HG02938 (cell line): ENCODE measurements at regions not wholly inside any gene's neighbourhood (a gene's known extent, or its start where the extent isn't known, plus 50 kb on each side); places are given as distances from the start of the nearest gene placed in this dataset.
"Not testable (repeated sequence)": the region's sequence is repeated elsewhere in the genome, so short reads cannot be mapped to it uniquely, and the experiment has no call there.

Experiments used
- ATAC-seq: cut with Tn5 transposase; IDR thresholded peaks from one replicate; pipeline ENCODE4 v1.9.1; 2021; ENCODE audit warnings: mild to moderate bottlenecking, moderate library complexity; ENCODE audit not compliant: unreplicated experiment

DNA sequence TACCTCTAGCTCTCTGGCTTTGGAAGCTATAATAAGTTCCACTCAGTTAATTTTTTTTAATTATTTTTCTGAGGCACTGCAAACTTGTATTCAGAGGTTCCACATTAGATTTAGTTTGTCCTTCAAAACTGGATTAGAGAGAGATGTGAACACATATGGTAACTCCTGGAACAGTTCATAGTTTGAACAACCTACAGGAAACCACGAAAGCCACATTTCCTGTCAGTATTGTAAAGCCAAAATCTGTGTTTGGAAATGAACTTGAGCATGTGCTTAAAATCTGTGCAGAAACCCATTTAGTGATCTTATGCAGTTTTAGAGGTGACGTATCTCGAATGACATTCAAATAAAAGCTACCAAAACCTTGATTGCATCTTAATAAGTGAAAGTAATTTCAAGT lies 1952.0 kb downstream of the OLFM4 start:
- no peak for ATAC-seq

DNA sequence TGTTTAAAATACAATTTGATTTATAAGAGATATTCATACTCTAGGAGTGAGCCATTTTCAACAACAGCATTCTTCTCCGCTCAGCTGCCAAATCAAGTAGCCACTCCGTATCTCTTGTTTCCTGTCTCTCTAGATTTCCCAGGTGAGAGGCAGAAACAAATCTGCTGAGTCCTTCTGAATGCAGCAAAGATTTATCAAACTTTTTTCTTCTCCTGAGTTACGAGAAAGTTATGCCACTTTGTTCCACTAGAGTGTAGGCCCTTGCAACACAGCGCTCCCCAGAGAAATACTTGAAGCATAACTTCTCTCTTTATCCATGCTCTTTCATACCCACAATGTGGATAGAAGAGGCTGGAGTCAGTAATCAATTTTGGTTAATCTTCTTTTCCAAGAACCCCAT lies 1960.8 kb downstream of the OLFM4 start:
- no peak for ATAC-seq

DNA sequence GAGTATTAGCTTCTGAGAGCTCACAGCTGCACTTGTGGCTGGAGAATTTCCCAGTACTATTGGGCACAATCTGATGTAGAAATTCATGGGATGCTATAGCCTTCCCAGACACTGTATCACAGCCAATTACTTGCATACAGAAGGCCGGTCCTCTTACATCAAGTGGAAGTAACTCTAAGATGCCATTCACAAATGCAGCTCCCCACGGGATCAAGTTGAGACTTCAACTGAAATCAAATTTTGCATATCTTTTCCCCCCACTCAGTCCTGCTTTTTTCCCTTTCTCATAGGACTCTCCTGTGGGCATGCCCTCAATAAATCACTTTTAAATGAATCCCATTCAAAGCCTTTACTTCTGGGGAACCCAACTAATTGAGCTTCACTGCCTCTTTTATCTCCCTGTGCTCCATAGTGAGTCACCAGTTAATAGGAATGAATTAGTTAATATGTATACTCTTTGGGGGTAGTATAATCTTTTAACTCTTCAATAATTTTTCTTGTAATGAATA lies 1970.8 kb downstream of the OLFM4 start:
- no peak for ATAC-seq

DNA sequence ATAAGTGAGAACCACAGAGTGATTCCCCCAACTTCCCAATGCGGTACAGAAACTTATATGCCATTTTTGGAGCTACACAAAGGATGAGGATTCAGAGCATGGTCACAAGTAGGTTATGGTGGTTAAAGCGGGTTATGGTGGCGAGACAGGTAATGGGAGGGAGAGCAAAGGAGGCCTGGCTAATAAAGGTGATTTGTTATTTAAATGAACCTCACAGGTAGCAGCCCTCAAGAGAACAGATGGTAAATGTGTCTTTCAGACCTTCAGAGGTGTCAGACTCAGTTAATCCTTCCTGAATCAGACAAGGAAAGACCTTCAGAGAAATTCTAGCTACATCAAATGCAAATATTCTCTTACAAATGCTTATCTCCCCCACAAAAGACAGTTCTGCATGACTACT lies 1971.4 kb downstream of the OLFM4 start:
- no peak for ATAC-seq

DNA sequence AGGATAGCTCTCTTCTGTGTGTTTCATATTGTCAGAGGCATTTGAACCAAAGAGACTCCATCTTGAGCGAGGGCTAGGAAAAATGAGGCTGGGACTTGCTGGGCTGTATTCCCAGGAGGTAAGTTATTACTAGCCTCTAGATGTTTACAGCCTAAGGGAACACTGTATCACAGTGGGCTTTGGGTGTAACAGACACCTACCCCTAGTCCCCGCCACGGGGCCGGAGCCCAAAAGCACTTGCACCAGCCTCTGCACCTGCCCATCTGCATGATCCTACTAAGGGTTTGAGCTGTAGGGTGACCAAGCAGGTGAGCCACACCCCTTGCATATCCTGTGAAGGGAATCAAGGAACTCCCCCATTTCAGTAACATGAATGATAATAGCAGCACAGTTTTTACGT lies 1972.2 kb downstream of the OLFM4 start:
- no peak for ATAC-seq

DNA sequence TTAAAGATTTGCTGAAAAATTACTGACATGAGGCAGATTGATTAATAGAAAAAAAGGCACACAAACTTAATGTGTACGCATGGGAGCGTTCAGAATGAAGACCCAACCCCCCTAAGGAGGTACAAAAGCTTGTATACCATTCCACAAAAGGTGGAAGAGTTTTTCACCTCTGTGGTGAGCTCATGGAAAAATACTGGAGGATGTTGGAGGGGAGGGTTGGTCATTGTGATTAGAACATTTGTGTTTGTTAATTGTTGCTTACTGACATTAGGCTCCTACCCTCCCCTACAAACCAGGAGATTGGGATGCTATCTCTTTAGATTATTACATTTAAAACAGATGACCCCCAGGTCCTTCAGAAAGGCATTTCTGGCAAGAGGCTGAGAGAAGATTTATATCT lies 1973.3 kb downstream of the OLFM4 start:
- no peak for ATAC-seq

DNA sequence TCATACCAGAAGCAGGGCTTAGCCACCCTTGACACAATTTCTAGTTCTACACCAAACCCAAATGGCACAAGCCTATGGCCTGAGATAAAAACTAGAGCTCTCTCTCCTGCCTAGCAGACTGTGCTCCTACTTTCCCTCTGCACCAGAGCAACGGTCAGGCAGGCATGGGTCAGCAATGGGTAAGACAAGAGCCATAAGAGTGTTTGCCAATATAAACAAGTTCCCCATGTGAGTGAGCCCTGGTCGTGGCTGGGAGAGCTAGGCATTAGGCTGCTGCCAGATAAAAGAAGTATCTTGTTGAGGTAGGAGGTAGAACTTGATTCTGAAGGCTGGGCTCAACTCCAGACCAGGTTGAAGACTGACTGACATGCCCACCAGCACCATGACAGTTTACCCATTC lies 1979.1 kb downstream of the OLFM4 start:
- ATAC-seq, result no peak

DNA sequence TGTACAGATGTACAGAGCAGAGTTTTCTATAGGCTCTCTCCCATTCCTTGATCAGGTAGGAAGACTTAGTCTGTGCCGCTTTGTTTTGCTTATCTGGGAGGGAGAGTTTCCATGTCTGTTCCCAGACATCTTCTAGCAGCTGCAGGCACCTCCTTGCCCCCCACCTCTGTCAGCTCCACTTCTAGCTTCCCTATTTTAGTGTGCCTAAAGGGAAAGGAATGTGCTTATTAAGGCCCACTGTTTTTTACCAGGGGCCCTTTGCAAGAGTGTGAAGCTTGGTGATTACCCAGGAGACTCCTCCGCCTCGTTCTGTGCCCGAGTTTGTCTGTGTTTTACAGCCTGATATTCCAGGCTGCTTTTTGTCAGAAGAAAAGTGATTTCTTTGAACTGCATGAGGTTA lies 1984.4 kb downstream of the OLFM4 start:
- no peak for ATAC-seq

DNA sequence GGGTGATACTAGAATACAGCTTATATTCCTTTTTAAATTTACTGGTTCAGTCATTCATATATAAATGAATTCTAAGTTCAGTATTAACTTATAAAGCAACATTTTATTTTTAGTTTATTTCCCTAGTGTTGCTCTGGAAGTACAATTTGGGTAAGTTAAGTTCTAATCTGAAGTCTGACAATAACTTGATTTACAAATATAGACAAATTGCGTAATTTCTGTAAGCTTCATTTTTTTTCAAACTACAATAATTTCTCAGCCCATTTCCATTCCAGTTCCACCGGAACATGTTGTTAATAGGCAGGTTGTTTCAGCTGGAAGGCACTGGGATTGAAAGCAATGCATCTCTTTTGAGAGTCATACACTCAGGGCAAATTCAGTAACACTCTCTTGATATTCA lies 2000.7 kb downstream of the OLFM4 start:
- no peak for ATAC-seq

DNA sequence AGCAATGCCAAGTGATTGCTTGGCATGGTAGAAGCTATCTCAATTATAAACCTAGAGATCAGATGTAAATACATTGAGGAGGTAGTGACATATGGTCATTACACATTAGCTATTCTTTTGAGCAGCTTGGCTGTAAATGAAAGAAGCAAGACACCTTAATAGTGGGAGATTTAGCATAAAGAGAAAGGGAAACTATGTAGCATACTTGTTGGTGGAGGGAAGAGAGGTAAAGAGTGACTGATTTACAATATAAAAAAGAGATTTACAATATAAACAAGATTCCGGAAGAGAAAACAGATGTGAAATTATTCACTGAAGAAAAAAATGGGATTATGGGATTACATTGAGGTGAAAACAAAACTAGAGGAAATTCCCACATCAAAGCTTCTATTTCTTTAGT lies 2009.6 kb downstream of the OLFM4 start:
- ATAC-seq, result no peak

DNA sequence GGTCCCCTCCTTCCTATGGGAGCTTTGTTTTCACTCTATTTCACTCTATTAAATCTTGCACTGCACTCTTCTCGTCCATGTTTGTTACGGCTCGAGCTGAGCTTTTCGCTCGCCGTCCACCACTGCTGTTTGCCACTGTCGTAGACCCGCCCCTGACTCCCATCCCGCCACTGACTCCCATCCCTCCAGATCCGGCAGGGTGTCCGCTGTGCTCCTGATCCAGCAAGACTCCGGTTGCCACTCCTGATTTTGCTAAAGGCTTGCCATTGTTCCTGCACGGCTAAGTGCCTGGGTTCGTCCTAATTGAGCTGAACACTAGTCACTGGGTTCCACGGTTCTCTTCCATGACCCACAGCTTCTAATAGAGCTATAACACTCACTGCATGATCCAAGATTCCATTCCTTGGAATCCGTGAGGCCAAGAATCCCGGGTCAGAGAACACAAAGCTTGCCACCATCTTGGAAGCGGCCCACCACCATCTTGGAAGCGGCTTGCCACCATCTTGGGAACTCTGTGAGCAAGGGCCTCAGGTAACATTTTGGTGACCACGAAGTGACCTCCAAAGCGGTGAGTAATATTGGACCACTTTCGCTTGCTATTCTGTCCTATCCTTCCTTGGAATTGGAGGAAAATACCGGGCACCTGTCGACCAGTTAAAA lies 2025.4 kb downstream of the OLFM4 start:
- ATAC-seq, result not testable (repeated sequence)

DNA sequence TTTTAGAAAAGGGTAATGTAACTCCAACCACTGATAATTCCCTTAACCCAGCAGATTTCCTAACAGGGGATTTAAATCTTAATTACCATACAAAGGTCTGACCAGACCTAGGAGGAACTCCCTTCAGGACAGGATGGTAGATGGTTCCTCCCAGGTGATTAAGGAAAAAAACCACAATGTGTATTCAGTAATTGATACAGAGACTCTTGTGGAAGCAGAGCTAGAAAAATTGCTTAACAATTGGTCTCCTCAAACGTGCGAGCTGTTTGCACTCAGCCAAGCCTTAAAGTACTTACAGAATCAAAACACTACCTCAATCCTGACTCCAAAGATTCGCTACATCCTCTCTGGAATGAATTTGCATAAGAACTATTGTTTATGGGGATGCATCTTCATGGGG lies 2027.1 kb downstream of the OLFM4 start:
- ATAC-seq, result not testable (repeated sequence)

DNA sequence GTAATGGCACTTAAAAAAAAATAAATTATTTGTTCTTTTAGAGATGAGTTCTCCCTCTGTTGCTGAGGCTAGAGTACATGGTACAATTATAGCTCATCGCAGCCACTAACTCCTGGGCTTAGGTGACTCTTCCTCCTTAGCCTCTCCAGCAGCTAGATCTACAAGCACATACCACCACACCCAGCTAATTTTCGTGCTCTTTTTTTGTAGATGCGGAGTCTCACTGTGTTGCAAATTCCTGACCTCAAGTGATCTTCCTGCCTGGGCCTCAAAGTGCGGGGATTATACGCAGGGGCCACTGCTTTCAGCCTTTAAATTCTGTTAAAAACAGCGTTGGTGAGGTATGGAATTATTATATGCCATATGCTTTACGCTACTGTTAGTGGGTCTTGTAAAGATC lies 2034.0 kb downstream of the OLFM4 start:
- ATAC-seq, result no peak

DNA sequence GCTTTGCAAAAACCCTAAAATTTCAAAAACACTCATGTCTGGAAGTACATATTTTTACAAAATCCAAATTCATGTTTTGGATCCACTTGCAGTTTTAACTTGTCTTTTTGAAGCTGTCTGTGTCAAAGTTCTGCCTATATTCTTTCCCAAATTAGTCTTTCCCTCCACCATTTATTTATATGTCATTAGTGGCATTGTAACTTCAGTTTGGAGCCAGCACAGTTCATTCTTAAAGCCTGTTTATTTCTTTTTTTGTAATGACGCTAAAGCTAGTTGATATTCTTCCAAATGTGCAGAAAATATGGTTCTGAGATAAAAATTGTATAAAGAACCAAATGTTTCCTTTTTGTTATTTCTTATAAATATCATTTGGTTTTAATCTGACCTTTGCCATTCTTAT lies 2039.3 kb downstream of the OLFM4 start:
- ATAC-seq, result no peak

DNA sequence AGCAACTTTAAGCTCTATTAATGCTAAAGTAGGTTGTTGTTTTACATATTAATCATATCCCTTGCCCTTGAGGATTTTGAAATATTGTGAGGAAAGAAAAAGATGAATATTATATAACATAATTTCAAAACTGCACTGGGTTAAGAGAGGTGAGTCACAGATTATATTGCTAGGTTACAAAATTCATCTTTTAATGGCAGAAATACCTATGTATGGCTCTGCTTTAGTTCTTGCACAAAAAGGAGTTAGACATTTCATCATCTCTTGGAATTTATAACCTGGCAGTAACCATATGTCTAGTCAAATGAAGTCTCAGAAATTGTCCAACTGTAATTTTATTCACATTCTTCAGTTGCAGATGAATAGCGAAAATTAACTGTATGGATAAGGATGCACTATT lies 2041.1 kb downstream of the OLFM4 start:
- ATAC-seq, result no peak

DNA sequence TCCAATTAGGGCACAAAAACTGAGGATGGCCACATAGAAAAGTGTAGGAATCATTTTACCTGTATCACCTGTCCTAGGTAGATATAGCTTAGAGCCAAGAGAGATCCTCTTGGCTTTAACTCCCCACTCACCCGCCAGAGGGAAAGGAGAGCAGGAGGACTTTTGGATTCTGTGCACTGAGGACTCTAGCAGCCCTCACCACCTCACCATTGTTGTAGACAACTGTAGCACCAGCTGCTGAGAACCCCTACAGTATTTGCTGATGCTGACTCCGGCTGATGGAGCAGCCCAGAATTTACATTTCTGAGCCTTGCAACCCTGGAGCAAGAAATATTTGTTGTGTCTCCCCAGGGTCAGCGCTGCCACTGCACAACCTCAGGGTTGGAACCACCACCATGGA lies 2044.4 kb downstream of the OLFM4 start:
- no peak for ATAC-seq

DNA sequence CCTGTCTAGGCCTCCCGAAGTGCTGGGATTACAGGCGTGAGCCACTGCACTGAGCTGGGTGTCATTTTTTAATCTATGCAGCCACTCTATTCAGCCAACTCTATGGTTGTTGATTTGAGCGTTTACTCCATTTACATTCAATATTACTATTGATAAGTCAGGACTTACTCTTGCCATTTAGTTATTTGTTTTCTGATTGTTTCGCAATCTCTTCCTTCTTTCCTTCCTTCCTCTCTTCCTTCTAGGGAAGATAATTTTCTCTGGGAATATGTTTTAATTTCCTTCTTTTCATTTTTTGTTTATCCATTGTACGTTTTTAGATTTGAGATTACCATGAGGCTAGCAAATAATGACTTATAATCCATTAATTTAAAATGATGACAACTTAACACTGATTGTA lies 2056.0 kb downstream of the OLFM4 start:
- ATAC-seq, result no peak

DNA sequence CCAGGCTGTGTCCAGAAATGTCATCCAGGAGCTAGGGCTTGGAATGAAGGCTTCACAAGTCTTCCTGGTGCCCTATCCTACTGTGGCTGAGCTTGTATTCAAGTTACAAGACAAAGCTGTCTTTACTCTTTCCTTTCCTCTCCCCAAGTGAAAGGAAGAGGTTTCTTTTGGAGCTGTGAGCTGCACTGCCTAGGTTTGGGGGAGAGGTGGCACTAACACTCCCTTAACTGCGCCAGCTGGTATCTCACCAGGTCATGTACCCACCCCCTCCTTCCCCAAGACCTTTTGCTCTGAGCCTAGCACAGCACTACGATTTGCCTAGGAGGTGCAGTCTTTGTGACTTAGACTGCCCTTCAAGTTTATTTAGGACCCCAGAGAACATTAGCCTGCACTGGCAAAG lies 2053.6 kb upstream of the PRR20A start:
- no peak for ATAC-seq

DNA sequence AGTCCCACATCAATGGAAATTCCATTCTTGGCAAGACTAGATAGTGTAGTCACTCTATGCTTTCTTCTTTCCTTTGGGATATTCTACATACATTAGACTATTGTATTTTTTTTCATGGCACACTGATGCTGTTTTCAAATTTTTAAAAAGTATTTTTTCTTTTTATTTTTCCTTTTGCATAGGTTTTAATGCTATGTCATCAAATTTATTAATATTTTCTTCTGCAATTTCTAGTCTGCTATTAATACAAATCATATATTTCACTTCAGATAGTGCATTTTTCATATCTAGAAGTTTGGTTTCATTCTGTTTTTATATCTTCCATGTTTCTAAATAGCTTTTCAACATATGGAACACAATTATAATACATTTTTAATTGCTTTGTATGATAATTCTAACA lies 2050.1 kb upstream of the PRR20A start:
- no peak for ATAC-seq

DNA sequence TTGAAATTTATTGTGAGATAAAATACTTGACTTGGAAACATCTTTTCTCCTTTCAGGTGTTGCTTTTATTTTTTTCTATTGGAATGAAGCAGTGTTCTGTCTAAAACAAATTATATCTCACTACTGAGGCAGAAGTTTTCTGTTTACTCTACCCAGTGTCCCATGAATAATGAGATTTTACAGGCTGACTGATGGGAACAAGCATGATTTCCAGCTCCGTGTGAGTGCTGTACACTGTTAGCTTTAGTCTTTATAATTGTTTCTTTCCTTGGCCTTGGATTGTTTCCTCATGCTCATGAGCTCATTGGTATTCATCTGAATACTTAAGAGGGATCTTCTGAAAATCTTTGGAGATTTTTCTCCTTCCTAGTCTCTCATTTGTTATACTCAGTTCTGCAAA lies 2049.5 kb upstream of the PRR20A start:
- no peak for ATAC-seq

DNA sequence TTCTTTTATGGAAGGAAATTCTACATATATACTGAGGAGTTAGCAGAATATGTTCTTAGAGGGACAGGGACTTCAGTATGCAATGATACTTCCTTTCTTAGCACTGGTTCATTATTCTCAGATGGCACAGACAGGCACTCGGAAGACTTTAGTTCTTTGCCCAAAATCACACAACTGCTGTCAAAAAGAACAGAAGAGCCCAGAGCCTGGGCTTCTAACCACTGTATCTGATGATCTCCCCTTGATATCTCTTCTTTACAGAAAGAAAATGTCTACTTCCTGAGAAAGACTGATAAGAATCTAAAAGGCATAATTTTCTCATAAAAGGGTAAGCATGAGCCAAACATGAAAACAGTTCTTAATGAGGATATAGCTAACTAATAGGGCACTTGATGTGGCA lies 2034.2 kb upstream of the PRR20A start:
- no peak for ATAC-seq

DNA sequence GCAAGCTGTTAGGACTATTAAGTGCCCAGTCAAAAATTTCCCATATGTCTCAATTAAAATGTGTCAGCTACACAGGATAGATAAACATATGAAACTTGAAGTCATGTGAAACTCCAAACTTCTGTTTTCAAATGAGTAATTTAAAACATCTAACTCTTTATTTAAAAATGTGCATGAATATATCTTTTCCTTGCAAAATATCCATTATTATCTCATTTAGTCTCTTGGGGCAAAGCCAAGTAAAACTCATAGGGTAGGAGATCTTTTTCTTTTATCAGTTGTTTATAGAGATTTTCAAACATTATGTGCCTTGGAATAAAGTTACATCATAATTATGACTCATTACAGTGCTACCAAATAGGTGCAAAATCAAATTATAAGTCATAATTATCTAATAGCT lies 2020.1 kb upstream of the PRR20A start:
- no peak for ATAC-seq

DNA sequence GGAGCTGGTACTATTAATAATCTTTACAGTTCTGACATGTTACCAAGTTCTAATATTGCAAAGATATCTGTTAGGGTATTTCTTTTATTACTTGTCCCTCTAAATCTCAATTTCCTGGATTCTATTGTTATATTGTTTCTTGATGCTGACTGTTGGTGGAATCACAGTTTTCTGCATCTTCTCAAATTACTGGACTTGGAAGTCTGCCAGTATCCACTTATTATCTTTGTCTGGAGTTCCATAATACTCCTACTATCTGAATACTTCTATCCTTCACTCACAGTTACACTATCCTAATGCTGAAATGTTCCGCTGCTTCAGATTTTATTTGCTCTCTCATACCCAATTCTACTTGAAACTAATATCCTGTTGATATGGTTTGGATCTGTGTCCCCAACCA lies 1985.7 kb upstream of the PRR20A start:
- no peak for ATAC-seq
